ENCODE measurements at regions not wholly inside any gene's neighbourhood (a gene's known extent, or its start where the extent isn't known, plus 50 kb on each side); places are given as distances from the start of the nearest gene placed in this dataset.

GRCh38 chr11:80432057-80432456, 991.2 kb upstream of the TENM4 start:
- TF ChIP-seq YY1 (IDR thresholded peaks at IDR 0.05; ENCODE audit: insufficient read depth, insufficient read length) (no peak), ZNF274 (IDR thresholded peaks at IDR 0.05; ENCODE audit: low read depth, low read length) (no peak)
